ENCODE measurements at regions not wholly inside any gene's neighbourhood (a gene's known extent, or its start where the extent isn't known, plus 50 kb on each side); places are given as distances from the start of the nearest gene placed in this dataset.

DNA sequence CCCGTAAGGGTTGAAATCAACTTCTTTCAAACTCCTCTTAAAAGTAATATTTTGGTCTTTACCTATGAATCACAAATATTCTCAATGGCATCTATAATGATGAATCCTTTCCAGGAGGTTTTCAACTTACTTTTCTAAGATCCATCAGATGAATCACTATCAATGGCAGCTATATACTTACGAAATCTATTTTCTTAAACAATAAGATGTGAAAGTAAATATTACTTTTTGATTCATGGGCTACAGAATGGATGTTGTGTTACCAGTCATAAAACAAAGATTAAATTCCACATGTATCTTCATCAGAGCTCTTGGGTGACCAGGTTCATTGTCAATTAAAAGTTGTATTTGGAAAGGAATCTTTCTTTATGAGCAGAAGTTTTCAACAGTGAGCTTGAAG, 1877.7 kb upstream of the ACO1 start:
- CTCF ChIA-PET: interaction anchor here (1.1 to 1.2 kb wide), 3 partner anchors 10 to 21 kb away, joined by 3 to 4 read pairs (median 4); no protein-coding TSS in a partner anchor
- no peak for DNase-seq (ENCODE audit: extremely low spot score)
- POLR2A ChIA-PET: no interaction called here
- TF ChIP-seq, protein P1, sequence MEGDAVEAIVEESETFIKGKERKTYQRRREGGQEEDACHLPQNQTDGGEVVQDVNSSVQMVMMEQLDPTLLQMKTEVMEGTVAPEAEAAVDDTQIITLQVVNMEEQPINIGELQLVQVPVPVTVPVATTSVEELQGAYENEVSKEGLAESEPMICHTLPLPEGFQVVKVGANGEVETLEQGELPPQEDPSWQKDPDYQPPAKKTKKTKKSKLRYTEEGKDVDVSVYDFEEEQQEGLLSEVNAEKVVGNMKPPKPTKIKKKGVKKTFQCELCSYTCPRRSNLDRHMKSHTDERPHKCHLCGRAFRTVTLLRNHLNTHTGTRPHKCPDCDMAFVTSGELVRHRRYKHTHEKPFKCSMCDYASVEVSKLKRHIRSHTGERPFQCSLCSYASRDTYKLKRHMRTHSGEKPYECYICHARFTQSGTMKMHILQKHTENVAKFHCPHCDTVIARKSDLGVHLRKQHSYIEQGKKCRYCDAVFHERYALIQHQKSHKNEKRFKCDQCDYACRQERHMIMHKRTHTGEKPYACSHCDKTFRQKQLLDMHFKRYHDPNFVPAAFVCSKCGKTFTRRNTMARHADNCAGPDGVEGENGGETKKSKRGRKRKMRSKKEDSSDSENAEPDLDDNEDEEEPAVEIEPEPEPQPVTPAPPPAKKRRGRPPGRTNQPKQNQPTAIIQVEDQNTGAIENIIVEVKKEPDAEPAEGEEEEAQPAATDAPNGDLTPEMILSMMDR (IDR thresholded peaks at IDR 0.05; ENCODE audit: control extremely low read depth, extremely low read depth, low read depth, missing control alignments): no peak

DNA sequence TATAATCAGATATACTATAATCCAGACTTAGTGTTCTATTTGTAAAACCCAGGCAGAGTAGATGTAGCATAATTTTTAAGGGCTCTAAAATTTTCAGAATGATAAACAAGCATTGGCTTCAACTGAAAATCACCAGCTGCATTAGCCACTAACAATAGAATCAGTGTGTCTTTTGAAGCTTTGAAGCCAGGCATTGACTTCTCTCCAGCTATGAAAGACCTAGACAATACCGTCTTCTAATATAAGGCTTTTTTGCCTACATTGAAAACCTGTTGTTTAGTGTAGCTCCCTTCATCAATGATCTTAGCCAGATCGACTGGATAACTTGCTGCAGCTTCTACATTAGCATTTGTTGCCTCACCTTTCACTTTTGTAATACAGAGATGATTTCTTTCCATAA, 1877.3 kb upstream of the ACO1 start:
- ChIA-PET POLR2A (no interaction called here), CTCF (interaction anchor here (1.1 to 1.2 kb wide), 3 partner anchors 10 to 20 kb away, joined by 3 to 4 read pairs (median 4); no protein-coding TSS in a partner anchor)
- TF ChIP-seq, protein P1 (IDR thresholded peaks at IDR 0.05; ENCODE audit: control extremely low read depth, extremely low read depth, low read depth, missing control alignments): no peak
- DNase-seq (ENCODE audit: extremely low spot score): no peak

- TF ChIP-seq, protein P1 (IDR thresholded peaks at IDR 0.05; ENCODE audit: control extremely low read depth, extremely low read depth, low read depth, missing control alignments): no peak
- POLR2A ChIA-PET: no interaction called here
These were observed 1872.8 kb upstream of the ACO1 start for GRCh38 chr9:30511666-30512065.

DNA sequence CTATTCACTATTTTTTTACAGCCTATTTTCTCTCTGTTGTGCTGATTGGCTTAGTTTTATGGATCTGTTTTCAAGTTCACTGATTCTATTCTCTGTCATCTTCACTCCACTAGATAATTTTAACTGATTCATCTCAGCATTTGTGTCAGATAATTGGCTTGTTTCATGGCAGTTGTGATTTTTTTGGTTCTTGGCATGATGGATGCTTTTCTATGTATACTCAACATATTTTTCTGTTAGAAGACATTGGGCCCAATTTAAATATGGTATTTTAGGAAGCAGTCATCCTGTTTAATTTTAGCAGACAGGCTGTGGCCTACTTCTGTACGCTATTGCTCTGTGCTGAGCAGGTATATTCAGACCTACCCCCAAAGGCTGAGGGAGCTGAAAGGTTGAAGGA, 1865.3 kb upstream of the ACO1 start:
- TF ChIP-seq, protein P1 (IDR thresholded peaks at IDR 0.05; ENCODE audit: control extremely low read depth, extremely low read depth, low read depth, missing control alignments): no peak

More at GRCh38 chr9:30511666-30512065, 1872.8 kb upstream of the ACO1 start:
- CTCF ChIA-PET: no interaction called here
- DNase-seq (ENCODE audit: extremely low spot score): no peak

GRCh38 chr9:30519756-30520155, 1864.7 kb upstream of the ACO1 start:
- DNase-seq (ENCODE audit: extremely low spot score): no peak
- ChIA-PET CTCF (no interaction called here), POLR2A (no interaction called here)
- TF ChIP-seq, protein P1 (IDR thresholded peaks at IDR 0.05; ENCODE audit: control extremely low read depth, extremely low read depth, low read depth, missing control alignments): no peak

More for the DNA sequence above, 1865.3 kb upstream of the ACO1 start:
- no peak for DNase-seq (ENCODE audit: extremely low spot score)
- POLR2A ChIA-PET: no interaction called here
- CTCF ChIA-PET: no interaction called here

GRCh38 chr9:30522061-30522460, 1862.4 kb upstream of the ACO1 start:
- CTCF ChIA-PET: no interaction called here
- DNase-seq (ENCODE audit: extremely low spot score): no peak
- TF ChIP-seq, protein P1 (IDR thresholded peaks at IDR 0.05; ENCODE audit: control extremely low read depth, extremely low read depth, low read depth, missing control alignments): no peak
- POLR2A ChIA-PET: no interaction called here

GRCh38 chr9:30522486-30522885, 1862.0 kb upstream of the ACO1 start:
- CTCF ChIA-PET: no interaction called here
- TF ChIP-seq, protein P1 (IDR thresholded peaks at IDR 0.05; ENCODE audit: control extremely low read depth, extremely low read depth, low read depth, missing control alignments): no peak
- DNase-seq (ENCODE audit: extremely low spot score): no peak
- POLR2A ChIA-PET: no interaction called here

Measured in GM10248 (cell line).